HG02571 (cell line): ENCODE measurements at regions not wholly inside any gene's neighbourhood (a gene's known extent, or its start where the extent isn't known, plus 50 kb on each side); places are given as distances from the start of the nearest gene placed in this dataset.
"Not testable (repeated sequence)": the region's sequence is repeated elsewhere in the genome, so short reads cannot be mapped to it uniquely, and the experiment has no call there.

Source experiments
- ATAC-seq: cut with Tn5 transposase; IDR thresholded peaks from one replicate; pipeline ENCODE4 v1.9.1; 2021; ENCODE audit warnings: mild to moderate bottlenecking, moderate library complexity; ENCODE audit not compliant: unreplicated experiment

GRCh38 chr9:66764799-66765493 lies 135.6 kb upstream of the ZNF658 start:
- ATAC-seq, result peak; percentile 99

- not testable (repeated sequence) for ATAC-seq
Measured at GRCh38 chr9:66765531-66765930, 135.0 kb upstream of the ZNF658 start.

GRCh38 chr9:66771504-66771903 lies 129.0 kb upstream of the ZNF658 start:
- ATAC-seq, result not testable (repeated sequence)

- not testable (repeated sequence) for ATAC-seq
Measured at GRCh38 chr9:66774618-66775017, 125.9 kb upstream of the ZNF658 start.

GRCh38 chr9:66779944-66780661 lies 120.4 kb upstream of the ZNF658 start:
- ATAC-seq, result not testable (repeated sequence)

DNA sequence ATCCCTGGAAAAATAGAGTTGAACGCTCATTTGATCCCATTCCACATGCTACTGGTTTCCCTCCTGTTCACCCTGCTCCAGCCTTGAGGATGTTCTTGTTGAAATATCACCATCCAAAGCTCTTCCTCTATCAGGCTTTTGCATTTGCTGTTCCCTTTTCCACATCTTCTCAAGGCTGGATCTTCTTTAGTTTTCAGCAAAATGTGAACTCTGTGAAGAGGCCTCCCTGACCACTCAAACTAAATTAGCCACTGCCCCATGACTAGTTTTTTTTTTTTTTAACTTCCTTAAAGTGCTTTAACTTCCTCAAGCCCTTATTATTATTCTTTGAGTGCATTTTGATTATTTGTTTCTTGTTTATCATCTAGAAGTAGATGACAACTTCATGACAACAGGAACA lies 119.3 kb upstream of the ZNF658 start:
- ATAC-seq, result not testable (repeated sequence)

GRCh38 chr9:66782010-66782409 lies 118.5 kb upstream of the ZNF658 start:
- not testable (repeated sequence) for ATAC-seq

DNA sequence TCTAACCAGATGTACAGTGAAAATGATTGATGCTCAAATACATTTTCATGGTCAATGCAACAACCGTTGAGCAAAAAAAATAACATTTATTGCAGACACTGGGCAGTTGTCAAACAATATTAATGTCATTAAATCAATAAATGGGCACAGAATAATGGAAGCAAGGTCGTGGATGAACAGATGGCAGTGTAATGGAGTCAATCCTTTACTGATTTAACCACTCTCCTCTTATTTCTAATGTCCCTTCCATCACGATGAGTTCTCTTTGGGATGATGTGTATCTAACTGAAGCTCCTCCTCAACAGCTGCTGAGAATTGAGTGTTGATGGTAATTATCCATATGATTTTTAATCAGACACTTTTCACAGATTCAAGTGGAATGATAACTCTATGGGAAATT lies 114.9 kb upstream of the ZNF658 start:
- ATAC-seq, result not testable (repeated sequence)

GRCh38 chr9:66791092-66791750 lies 109.3 kb upstream of the ZNF658 start:
- not testable (repeated sequence) for ATAC-seq

GRCh38 chr9:66794769-66795168 lies 105.8 kb upstream of the ZNF658 start:
- ATAC-seq, result not testable (repeated sequence)

DNA sequence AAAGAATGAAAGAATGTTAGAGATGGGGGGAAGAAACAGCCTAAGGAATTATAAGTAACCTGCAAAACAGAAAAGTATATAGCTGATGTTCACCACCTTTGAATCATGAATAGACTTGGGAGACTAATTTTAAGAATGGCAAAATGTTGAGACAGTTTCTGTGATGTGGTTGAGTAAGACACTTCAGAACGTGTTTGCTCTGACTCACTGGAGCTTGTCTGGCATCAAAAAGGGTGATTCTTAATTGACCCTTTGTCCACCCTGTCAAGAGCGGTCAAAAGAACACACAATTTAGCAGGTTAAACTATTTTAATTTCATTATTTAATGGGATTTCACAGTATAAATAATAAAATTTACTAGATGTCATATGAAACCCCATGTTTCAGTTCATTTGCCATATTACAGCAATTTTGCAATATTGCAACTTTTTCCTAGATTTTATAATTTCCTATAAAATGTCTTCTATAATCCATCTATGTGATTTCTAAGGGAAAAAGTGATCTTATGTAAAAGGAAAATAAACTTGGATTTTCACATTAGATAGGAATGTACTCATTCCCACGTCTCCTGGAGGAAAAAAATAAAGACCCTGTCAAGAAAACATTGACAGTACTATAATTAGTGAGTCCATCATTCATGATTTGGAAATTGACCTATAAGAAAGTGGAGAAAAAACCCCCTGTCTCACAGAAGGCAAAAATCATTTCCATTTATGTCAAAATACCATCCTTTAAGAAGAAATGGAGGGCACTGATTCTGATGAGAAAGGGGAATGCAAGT lies 104.6 kb upstream of the ZNF658 start:
- ATAC-seq, result not testable (repeated sequence)

- ATAC-seq, result not testable (repeated sequence)
Measured at GRCh38 chr9:66797905-66798616, 102.5 kb upstream of the ZNF658 start.

- ATAC-seq, result not testable (repeated sequence)
Measured at GRCh38 chr9:66803619-66804018, 96.9 kb upstream of the ZNF658 start.

- not testable (repeated sequence) for ATAC-seq
Measured at GRCh38 chr9:66810247-66810646, 90.3 kb upstream of the ZNF658 start.

DNA sequence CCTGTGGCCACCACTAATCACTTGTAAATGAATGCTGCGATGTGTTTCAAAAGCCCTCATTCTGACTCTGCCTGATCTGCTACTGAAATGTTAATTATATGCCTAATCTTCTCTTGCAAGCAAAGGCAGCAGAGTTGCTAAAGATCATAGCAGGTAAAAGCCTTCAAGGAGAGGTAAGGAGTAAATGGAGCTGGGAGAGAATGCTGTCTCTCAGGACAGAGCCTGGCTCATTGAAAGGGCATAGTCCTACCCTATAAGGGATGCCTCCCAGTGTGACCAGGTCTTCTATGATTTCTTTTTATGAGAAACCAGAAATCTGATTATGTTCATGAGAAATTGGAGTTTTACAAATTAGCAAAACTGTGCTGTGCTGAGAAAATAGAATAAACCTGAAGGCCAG lies 88.2 kb upstream of the ZNF658 start:
- not testable (repeated sequence) for ATAC-seq

GRCh38 chr9:66812967-66813366 lies 87.6 kb upstream of the ZNF658 start:
- ATAC-seq, result not testable (repeated sequence)

DNA sequence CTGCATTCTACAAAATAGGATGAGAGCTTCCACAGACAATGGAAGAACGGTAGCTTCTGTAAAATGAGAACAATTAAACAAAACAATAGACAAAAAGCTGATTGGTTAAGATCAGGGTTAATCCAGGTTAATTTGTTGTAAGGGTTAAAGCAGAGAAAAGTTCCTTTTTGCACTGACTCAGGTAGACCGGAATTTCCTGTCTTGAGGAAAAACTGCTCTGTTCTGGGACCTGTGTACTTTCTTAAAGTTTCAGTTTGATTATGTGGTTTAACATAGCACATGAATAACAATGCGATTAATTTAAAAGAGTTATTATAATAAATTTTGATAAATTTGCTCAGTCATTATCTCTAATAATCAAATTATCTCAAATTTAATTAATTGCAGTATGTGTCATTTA lies 86.5 kb upstream of the ZNF658 start:
- ATAC-seq, result not testable (repeated sequence)

- ATAC-seq, result not testable (repeated sequence)
Measured at GRCh38 chr9:66819510-66819909, 81.0 kb upstream of the ZNF658 start.

DNA sequence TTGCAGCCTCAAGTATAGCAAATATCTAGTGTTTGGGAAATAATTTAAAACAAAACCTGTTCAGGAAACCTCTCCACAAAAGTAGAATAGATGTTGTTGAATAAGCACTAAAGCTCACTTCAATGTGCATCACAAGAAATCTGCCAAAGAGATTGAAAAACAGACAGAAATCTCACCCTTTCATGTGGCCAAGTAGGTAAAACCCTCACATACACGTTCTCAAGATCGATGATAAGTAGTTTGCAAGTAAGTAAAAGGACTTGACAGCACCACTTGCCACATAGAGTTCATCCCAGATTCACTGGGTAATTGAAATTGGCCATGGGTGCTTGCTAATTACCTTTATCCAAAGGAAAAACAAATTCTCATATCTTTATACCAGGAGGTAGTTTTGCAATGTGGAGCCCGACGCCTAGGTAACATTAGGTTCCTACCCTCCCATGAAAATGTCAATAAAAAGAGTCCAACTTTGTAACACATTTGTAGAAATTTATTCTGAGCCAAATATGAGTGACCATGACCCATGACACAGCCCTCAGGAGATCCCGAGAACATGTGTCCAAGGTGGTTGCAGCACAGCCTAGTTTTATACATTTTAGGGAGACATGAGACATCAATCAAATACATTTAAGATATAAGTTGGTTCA lies 80.4 kb upstream of the ZNF658 start:
- ATAC-seq, result not testable (repeated sequence)

- not testable (repeated sequence) for ATAC-seq
Measured at GRCh38 chr9:66824169-66824568, 76.4 kb upstream of the ZNF658 start.
